ENCODE measurements at regions not wholly inside any gene's neighbourhood (a gene's known extent, or its start where the extent isn't known, plus 50 kb on each side); places are given as distances from the start of the nearest gene placed in this dataset.

DNA sequence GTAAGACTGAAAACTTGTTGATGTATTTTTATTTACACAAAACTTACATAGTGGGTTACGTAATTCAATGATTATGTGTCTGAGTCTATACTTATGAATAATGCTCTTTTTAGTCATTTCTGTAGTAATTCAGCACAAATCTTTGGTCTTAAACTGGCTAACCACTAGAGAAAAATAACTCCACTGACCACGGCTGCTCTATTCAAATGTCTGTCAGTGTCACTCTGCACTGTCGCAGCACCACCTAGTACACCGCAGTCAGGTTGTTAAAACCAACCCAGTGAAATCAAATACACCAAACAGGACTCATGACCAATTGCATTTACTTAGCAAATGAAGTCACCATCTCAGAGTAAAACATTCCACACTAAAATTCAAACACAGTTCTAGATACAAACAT is 93.5 kb upstream of the CCDC28A start:
- no peak for TF ChIP-seq CTCF (IDR thresholded peaks at IDR 0.05)
- no peaks in the 10 kb centered on the region for H3K4me1 ChIP-seq (ENCODE audit: control insufficient read depth, insufficient read depth, low read length)
- no peak overlapping the region for H3K4me3 ChIP-seq (ENCODE audit: low read length)
- Mint-ChIP-seq H3K4me3 (no peak overlapping the region), H3K36me3 (no peaks in the 10 kb centered on the region), H3K27me3 (ENCODE audit: low read depth in 2 of 2) (peaks cover 0 to 5% of the 10 kb centered on the region in 2 donors), H3K4me1 (no peaks in the 10 kb centered on the region), H3K27ac (no peak overlapping the region), H3K9me3 (no peaks in the 10 kb centered on the region)
- ATAC-seq (no peak), DNase-seq (no peak)
- intact Hi-C loops (cut with micrococcal nuclease) = no loop called here
- 65% methylated on average over 3 of the region's 4 CpGs for WGBS (ENCODE audit: insufficient coverage)
- H3K9me3 ChIP-seq (ENCODE audit: control insufficient read depth, insufficient read depth, low read length) = no peaks in the 10 kb centered on the region
- no peak overlapping the region for H3K27ac ChIP-seq (ENCODE audit: low read length)
- no peaks in the 10 kb centered on the region for H3K27me3 ChIP-seq (ENCODE audit: control insufficient read depth, insufficient read depth, low read length)
- H3K36me3 ChIP-seq (ENCODE audit: control insufficient read depth, insufficient read depth, low read length) = no peaks in the 10 kb centered on the region

GRCh38 chr6:138681627-138682026 is 91.9 kb upstream of the CCDC28A start:
- H3K4me3 Mint-ChIP-seq = no peak overlapping the region
- H3K4me1 Mint-ChIP-seq = no peaks in the 10 kb centered on the region
- Histone ChIP-seq H3K4me3 (ENCODE audit: low read length) (no peak overlapping the region), H3K27me3 (ENCODE audit: control insufficient read depth, insufficient read depth, low read length) (no peaks in the 10 kb centered on the region), H3K4me1 (ENCODE audit: control insufficient read depth, insufficient read depth, low read length) (no peaks in the 10 kb centered on the region), H3K36me3 (ENCODE audit: control insufficient read depth, insufficient read depth, low read length) (no peaks in the 10 kb centered on the region), H3K27ac (ENCODE audit: low read length) (no peak overlapping the region), H3K9me3 (ENCODE audit: control insufficient read depth, insufficient read depth, low read length) (no peaks in the 10 kb centered on the region)
- DNase-seq (no peak), ATAC-seq (no peak)
- no peak overlapping the region for H3K27ac Mint-ChIP-seq
- no peaks in the 10 kb centered on the region for H3K9me3 Mint-ChIP-seq
- no peaks in the 10 kb centered on the region for H3K36me3 Mint-ChIP-seq
- TF ChIP-seq CTCF (IDR thresholded peaks at IDR 0.05) = no peak
- WGBS (ENCODE audit: insufficient coverage) = 87% methylated on average over 3 of the region's 4 CpGs
- peaks cover 0 to 5% of the 10 kb centered on the region in 2 donors for H3K27me3 Mint-ChIP-seq (ENCODE audit: low read depth in 2 of 2)
- intact Hi-C loops (cut with micrococcal nuclease) = no loop called here

DNA sequence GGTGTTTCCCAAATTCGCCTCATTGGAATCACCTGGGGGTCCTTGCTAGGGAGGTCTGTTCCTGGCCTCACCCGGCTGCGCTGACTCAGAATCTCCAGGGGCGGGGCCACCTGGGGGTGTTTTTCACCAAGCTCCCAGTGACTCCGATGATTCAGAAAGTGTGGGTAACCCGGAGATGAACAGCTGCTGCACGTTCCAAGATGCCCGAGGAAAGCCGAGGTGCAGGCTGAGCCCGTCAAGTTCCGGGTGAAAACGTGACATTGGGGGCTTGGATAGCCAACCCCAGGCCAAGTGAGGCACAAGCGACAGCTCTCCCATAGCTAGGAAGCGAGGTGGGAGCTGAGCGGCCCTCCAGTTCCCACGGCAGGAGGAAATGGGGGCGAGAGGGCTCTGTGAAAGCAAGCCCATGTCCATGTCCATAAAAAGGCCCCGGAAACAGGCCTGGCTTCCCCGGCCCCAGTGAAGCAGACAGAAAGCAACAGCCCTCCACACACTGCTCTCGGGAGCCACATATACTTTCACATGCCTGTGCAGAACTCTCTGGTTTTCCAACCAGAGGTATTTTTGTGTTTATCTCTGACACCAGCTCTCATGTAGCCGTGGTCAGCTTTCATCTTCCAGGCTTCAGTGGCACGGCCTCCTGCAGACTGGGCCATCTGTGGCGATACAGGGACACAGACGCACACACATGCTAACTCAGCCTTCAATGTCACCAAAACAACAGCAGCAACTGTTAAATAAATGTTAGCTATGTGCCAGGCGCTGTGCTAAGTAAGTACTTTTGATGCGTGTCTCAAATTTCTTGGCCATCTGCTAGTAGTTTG is 90.7 kb upstream of the CCDC28A start:
- Mint-ChIP-seq H3K36me3 (no peaks in the 10 kb centered on the region), H3K4me3 (no peak overlapping the region), H3K4me1 (no peaks in the 10 kb centered on the region), H3K9me3 (no peaks in the 10 kb centered on the region), H3K27ac (no peak overlapping the region), H3K27me3 (ENCODE audit: low read depth in 2 of 2) (peaks cover 0 to 5% of the 10 kb centered on the region in 2 donors)
- Histone ChIP-seq H3K27ac (ENCODE audit: low read length) (no peak overlapping the region), H3K4me3 (ENCODE audit: low read length) (no peak overlapping the region), H3K4me1 (ENCODE audit: control insufficient read depth, insufficient read depth, low read length) (no peaks in the 10 kb centered on the region), H3K9me3 (ENCODE audit: control insufficient read depth, insufficient read depth, low read length) (no peaks in the 10 kb centered on the region), H3K27me3 (ENCODE audit: control insufficient read depth, insufficient read depth, low read length) (no peaks in the 10 kb centered on the region), H3K36me3 (ENCODE audit: control insufficient read depth, insufficient read depth, low read length) (no peaks in the 10 kb centered on the region)
- ATAC-seq = no peak
- TF ChIP-seq CTCF (IDR thresholded peaks at IDR 0.05) = no peak
- intact Hi-C loops (cut with micrococcal nuclease) = no loop called here
- DNase-seq = no peak
- WGBS (ENCODE audit: insufficient coverage) = 84% methylated on average over 26 of the region's 26 CpGs

DNA sequence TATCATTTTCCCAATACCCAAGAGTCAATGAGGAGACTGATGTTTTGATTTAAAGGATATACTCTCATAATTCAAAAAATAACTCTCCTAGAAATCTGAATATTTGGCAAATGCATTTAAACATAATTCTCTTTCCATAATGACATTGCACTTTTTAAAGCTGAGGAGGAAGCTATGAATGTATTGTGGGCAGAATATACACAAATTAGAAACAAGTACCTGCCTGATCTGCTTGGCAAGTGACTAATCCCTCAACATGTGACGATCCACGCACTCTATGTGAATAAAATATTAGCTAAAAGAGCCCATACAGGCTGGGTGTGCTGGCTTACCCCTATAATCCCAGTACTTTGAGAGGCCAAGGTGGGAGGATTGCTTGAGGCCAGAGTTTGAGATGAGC is 88.3 kb upstream of the CCDC28A start:
- Mint-ChIP-seq H3K4me1 (no peaks in the 10 kb centered on the region), H3K36me3 (no peaks in the 10 kb centered on the region), H3K9me3 (no peaks in the 10 kb centered on the region), H3K4me3 (no peak overlapping the region), H3K27ac (no peak overlapping the region), H3K27me3 (ENCODE audit: low read depth in 2 of 2) (no peaks in the 10 kb centered on the region)
- Histone ChIP-seq H3K27ac (ENCODE audit: low read length) (no peak overlapping the region), H3K4me3 (ENCODE audit: low read length) (no peak overlapping the region), H3K9me3 (ENCODE audit: control insufficient read depth, insufficient read depth, low read length) (no peaks in the 10 kb centered on the region), H3K4me1 (ENCODE audit: control insufficient read depth, insufficient read depth, low read length) (no peaks in the 10 kb centered on the region), H3K27me3 (ENCODE audit: control insufficient read depth, insufficient read depth, low read length) (no peaks in the 10 kb centered on the region), H3K36me3 (ENCODE audit: control insufficient read depth, insufficient read depth, low read length) (no peaks in the 10 kb centered on the region)
- WGBS (ENCODE audit: insufficient coverage) = 46% methylated on average over 2 of the region's 2 CpGs
- no peak for TF ChIP-seq CTCF (IDR thresholded peaks at IDR 0.05)
- DNase-seq (no peak), ATAC-seq (no peak)
- intact Hi-C loops (cut with micrococcal nuclease) = no loop called here

Measured in natural killer cell (primary cell).